SK-N-SH (cell line): ENCODE measurements at regions not wholly inside any gene's neighbourhood (a gene's known extent, or its start where the extent isn't known, plus 50 kb on each side); places are given as distances from the start of the nearest gene placed in this dataset.

ENCODE experiments used
- CTCF ChIA-PET: fragments of 300-600, 350-600 bp; formaldehyde crosslinking; extraction: SDS; loops from one replicate; lab custom pipeline; 2021; lab: Yijun Ruan, JAX
- POLR2A ChIA-PET: fragments of 350-600 bp; sonication (Branson Sonifier 250); formaldehyde crosslinking; extraction: SDS; loops from one replicate; lab custom pipeline; 2020; ENCODE audit warnings: antibody characterized with exemption, inconsistent platforms; lab: Yijun Ruan, JAX
- DNase-seq: peaks from one replicate; pipeline ENCODE4 v3.0.0; 2012
- H2AFZ ChIP-seq: fragments of 200-600 bp; sonication (generic); 2 replicates; pipeline ENCODE4 v1.8.1; 2016; ENCODE audit warnings: antibody characterized with exemption, mild to moderate bottlenecking, low read depth
- H3F3A ChIP-seq: fragments of 200-600 bp; sonication (generic); replicated peaks from 2 replicates; pipeline ENCODE3; 2016; ENCODE audit warnings: antibody characterized with exemption, mild to moderate bottlenecking; ENCODE audit not compliant: insufficient read depth
- H3K27ac ChIP-seq, 2 experiments: fragments of 200-500 bp in 1 of 2; fragments of 200-600 bp in 1 of 2; sonication (Bioruptor generic) in 1 of 2; sonication (generic), shearing (Covaris generic) in 1 of 2; 2 replicates each; pipeline versions ENCODE4 v1.5.1 to v1.6.1; 2014 to 2016; ENCODE audit warnings: low read depth in 2 of 2, inconsistent platforms in 1 of 2, low read length in 1 of 2, mild to moderate bottlenecking in 1 of 2, mixed read lengths in 1 of 2
- H3K27me3 ChIP-seq: fragments of 200-600 bp; sonication (generic), shearing (Covaris generic); 2 replicates; pipeline ENCODE4 v1.6.1; 2016; ENCODE audit warnings: mixed run types; ENCODE audit not compliant: insufficient read depth
- H3K36me3 ChIP-seq, 2 experiments: fragments of 200-500 bp in 1 of 2; fragments of 200-600 bp in 1 of 2; sonication (Bioruptor generic) in 1 of 2; sonication (generic) in 1 of 2; replicated peaks in 1 of 2; 2 replicates each; pipeline versions ENCODE3 to v1.5.1; 2014 to 2016; ENCODE audit warnings: low read length in 1 of 2, mild to moderate bottlenecking in 1 of 2; ENCODE audit not compliant: insufficient read depth in 2 of 2, control insufficient read depth in 1 of 2
- H3K4me1 ChIP-seq, 2 experiments: fragments of 200-500 bp in 1 of 2; fragments of 200-600 bp in 1 of 2; sonication (Bioruptor generic) in 1 of 2; sonication (generic), shearing (Covaris generic) in 1 of 2; 2 replicates each; pipeline versions ENCODE4 v1.5.1 to v1.6.1; 2014 to 2016; ENCODE audit warnings: low read depth in 1 of 2, low read length in 1 of 2, mixed run types in 1 of 2; ENCODE audit not compliant: insufficient read depth in 2 of 2, control insufficient read depth in 1 of 2
- H3K4me2 ChIP-seq: fragments of 200-600 bp; sonication (generic), shearing (Covaris generic); 2 replicates; pipeline ENCODE4 v1.6.1; 2017; ENCODE audit warnings: mixed run types
- H3K4me3 ChIP-seq, 2 experiments: fragments of 200-500 bp in 1 of 2; fragments of 200-600 bp in 1 of 2; sonication (Bioruptor generic) in 1 of 2; sonication (generic), shearing (Covaris generic) in 1 of 2; 2 replicates each; pipeline versions ENCODE4 v1.5.1 to v1.8.1; 2014 to 2016; ENCODE audit warnings: low read depth in 2 of 2, inconsistent platforms in 1 of 2, low read length in 1 of 2, mild to moderate bottlenecking in 1 of 2, mixed read lengths in 1 of 2, moderate library complexity in 1 of 2
- H3K79me2 ChIP-seq: fragments of 200-600 bp; sonication (generic); 2 replicates; pipeline ENCODE4 v1.8.1; 2017; ENCODE audit warnings: mild to moderate bottlenecking; ENCODE audit not compliant: insufficient read depth
- H3K9ac ChIP-seq: fragments of 200-600 bp; sonication (generic); 2 replicates; pipeline ENCODE4 v1.6.1; 2017; ENCODE audit warnings: mixed run types
- H3K9me2 ChIP-seq: fragments of 200-600 bp; sonication (generic); 2 replicates; pipeline ENCODE4 v1.6.1; 2017; ENCODE audit warnings: mixed run types
- H3K9me3 ChIP-seq: fragments of 200-600 bp; sonication (generic); 2 replicates; pipeline ENCODE4 v1.6.1; 2017; ENCODE audit warnings: mixed run types, mild to moderate bottlenecking, moderate library complexity
- H4K20me1 ChIP-seq: fragments of 200-600 bp; sonication (generic); 2 replicates; pipeline ENCODE4 v1.6.1; 2017; ENCODE audit warnings: mild to moderate bottlenecking, mixed run types; ENCODE audit not compliant: insufficient read depth
- ELF1 ChIP-seq: IDR thresholded peaks from 2 replicates; pipeline ENCODE4 v1.4.0; 2012
- EZH2phosphoT487 ChIP-seq: fragments of 200-600 bp; sonication (generic); IDR thresholded peaks from 2 replicates; pipeline ENCODE4 v1.6.1; 2017; ENCODE audit warnings: low read depth, mixed run types, mild to moderate bottlenecking, antibody characterized with exemption, moderate library complexity, borderline replicate concordance
- FOXJ3 ChIP-seq: sonication (generic); formaldehyde crosslinking; IDR thresholded peaks from 2 replicates; pipeline ENCODE4 v1.5.1; 2020; ENCODE audit warnings: mild to moderate bottlenecking, missing genetic modification reagents
- GATA2 ChIP-seq: sonication (generic); formaldehyde crosslinking; IDR thresholded peaks from 2 replicates; pipeline ENCODE4 v1.5.0; 2020; ENCODE audit warnings: mild to moderate bottlenecking, missing genetic modification reagents
- MAX ChIP-seq: IDR thresholded peaks from 2 replicates; pipeline ENCODE4 v1.4.0; 2012; ENCODE audit warnings: low read depth
- MEF2A ChIP-seq: IDR thresholded peaks from 2 replicates; pipeline ENCODE4 v1.4.0; 2012; ENCODE audit warnings: low read depth, borderline replicate concordance
- NFIC ChIP-seq: IDR thresholded peaks from 2 replicates; pipeline ENCODE4 v1.4.0; 2012; ENCODE audit warnings: borderline replicate concordance
- RXRA ChIP-seq: IDR thresholded peaks from 2 replicates; pipeline ENCODE4 v1.4.0; 2012; ENCODE audit warnings: low read depth, mild to moderate bottlenecking, borderline replicate concordance
- TCF12 ChIP-seq: IDR thresholded peaks from 2 replicates; pipeline ENCODE4 v1.4.0; 2012
- TEAD4 ChIP-seq: IDR thresholded peaks from 2 replicates; pipeline ENCODE4 v1.4.0; 2012; ENCODE audit warnings: mild to moderate bottlenecking, borderline replicate concordance; ENCODE audit not compliant: insufficient read depth
- USF2 ChIP-seq: fragments of 150-350 bp; IDR thresholded peaks from 2 replicates; pipeline ENCODE4 v1.6.1; 2017; ENCODE audit warnings: antibody characterized with exemption, low read length, low read depth, borderline replicate concordance
- YY1 ChIP-seq: IDR thresholded peaks from 2 replicates; pipeline ENCODE4 v1.4.0; 2012; ENCODE audit warnings: low read depth, mild to moderate bottlenecking
- WGBS: methylation state at CpG from one replicate; pipeline ENCODE4 v1.1.6; 2017; ENCODE audit warnings: low lambda C conversion rate; 5-methylcytosine and 5-hydroxymethylcytosine counted together
- TF ChIP-seq, protein P1 (sequence below): IDR thresholded peaks from 2 replicates; pipeline ENCODE4 v1.6.1; 2012; ENCODE audit warnings: mild to moderate bottlenecking, low read depth, low read length, moderate library complexity

DNA sequence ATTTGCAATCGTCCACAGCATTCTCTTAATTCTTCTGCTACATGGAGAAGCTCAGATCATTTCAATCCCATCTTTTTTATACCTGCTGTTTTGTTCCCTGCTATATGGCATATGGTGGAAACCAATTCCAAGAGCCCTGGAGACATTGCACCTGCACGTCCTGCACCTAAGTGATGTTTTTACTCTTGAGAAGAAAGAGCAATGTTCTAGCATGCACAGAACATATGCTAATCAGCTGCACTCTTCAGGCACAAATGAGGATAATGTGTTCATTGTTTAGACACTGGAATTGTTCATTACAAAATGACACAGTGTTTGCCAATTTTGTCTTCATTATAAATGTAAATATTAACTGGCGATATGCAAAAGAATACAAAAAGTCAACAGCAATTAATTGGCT, 935.8 kb downstream of the TLE4 start:
- no peak overlapping the region for H3K9ac ChIP-seq
- ChIA-PET POLR2A (no interaction called here), CTCF (no interaction called here)
- TF ChIP-seq RXRA: no peak
- TF ChIP-seq, protein P1, sequence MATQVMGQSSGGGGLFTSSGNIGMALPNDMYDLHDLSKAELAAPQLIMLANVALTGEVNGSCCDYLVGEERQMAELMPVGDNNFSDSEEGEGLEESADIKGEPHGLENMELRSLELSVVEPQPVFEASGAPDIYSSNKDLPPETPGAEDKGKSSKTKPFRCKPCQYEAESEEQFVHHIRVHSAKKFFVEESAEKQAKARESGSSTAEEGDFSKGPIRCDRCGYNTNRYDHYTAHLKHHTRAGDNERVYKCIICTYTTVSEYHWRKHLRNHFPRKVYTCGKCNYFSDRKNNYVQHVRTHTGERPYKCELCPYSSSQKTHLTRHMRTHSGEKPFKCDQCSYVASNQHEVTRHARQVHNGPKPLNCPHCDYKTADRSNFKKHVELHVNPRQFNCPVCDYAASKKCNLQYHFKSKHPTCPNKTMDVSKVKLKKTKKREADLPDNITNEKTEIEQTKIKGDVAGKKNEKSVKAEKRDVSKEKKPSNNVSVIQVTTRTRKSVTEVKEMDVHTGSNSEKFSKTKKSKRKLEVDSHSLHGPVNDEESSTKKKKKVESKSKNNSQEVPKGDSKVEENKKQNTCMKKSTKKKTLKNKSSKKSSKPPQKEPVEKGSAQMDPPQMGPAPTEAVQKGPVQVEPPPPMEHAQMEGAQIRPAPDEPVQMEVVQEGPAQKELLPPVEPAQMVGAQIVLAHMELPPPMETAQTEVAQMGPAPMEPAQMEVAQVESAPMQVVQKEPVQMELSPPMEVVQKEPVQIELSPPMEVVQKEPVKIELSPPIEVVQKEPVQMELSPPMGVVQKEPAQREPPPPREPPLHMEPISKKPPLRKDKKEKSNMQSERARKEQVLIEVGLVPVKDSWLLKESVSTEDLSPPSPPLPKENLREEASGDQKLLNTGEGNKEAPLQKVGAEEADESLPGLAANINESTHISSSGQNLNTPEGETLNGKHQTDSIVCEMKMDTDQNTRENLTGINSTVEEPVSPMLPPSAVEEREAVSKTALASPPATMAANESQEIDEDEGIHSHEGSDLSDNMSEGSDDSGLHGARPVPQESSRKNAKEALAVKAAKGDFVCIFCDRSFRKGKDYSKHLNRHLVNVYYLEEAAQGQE: no peak
- no peak for TF ChIP-seq MEF2A
- no peak for TF ChIP-seq YY1
- TF ChIP-seq EZH2phosphoT487: no peak
- no peak for TF ChIP-seq FOXJ3 (CRISPR knock-in tag)
- no peak for TF ChIP-seq TCF12
- TF ChIP-seq USF2: no peak
- no peak for TF ChIP-seq ELF1
- no peak for TF ChIP-seq GATA2 (CRISPR knock-in tag)
- TF ChIP-seq NFIC: no peak
- no peak for TF ChIP-seq TEAD4
- TF ChIP-seq MAX: no peak
- no peaks in the 10 kb centered on the region for H4K20me1 ChIP-seq
- 31% methylated on average over 3 of the region's 3 CpGs for WGBS
- H2AFZ ChIP-seq: no peak overlapping the region
- H3K9me3 ChIP-seq: no peaks in the 10 kb centered on the region
- H3K36me3 ChIP-seq: no peaks in the 10 kb centered on the region
- no peak overlapping the region for H3K27ac ChIP-seq
- no peaks in the 10 kb centered on the region for H3K79me2 ChIP-seq
- H3K4me3 ChIP-seq: no peak overlapping the region
- no peaks in the 10 kb centered on the region for H3F3A ChIP-seq
- H3K4me1 ChIP-seq: no peaks in the 10 kb centered on the region
- DNase-seq: no peak
- H3K9me2 ChIP-seq: no peaks in the 10 kb centered on the region
- H3K27me3 ChIP-seq: no peaks in the 10 kb centered on the region
- no peak overlapping the region for H3K4me2 ChIP-seq

- ChIA-PET POLR2A (no interaction called here), CTCF (interaction anchor here (1.2 to 1.3 kb wide), 2 partner anchors 11 to 15 kb away, joined by 3 to 5 read pairs; no protein-coding TSS in a partner anchor)
- WGBS: 26% methylated on average over 7 of the region's 7 CpGs
- Histone ChIP-seq H3F3A (no peaks in the 10 kb centered on the region), H3K9ac (no peak overlapping the region), H3K4me2 (no peak overlapping the region), H3K27ac (no peak overlapping the region), H3K9me2 (no peaks in the 10 kb centered on the region), H3K36me3 (no peaks in the 10 kb centered on the region), H3K27me3 (no peaks in the 10 kb centered on the region), H3K9me3 (no peaks in the 10 kb centered on the region), H3K4me1 (no peaks in the 10 kb centered on the region), H3K4me3 (no peak overlapping the region), H4K20me1 (no peaks in the 10 kb centered on the region), H3K79me2 (no peaks in the 10 kb centered on the region), H2AFZ (no peak overlapping the region)
- no peak for DNase-seq
- TF ChIP-seq EZH2phosphoT487 (no peak), TCF12 (no peak)
Observed at GRCh38 chr9:80504601-80505230, 933.0 kb downstream of the TLE4 start.
